ENCODE measurements at regions not wholly inside any gene's neighbourhood (a gene's known extent, or its start where the extent isn't known, plus 50 kb on each side); places are given as distances from the start of the nearest gene placed in this dataset.

- DNase-seq, result no peak
Measured at GRCh38 chr3:104992676-104993075, 374.0 kb upstream of the ALCAM start.

- DNase-seq, result no peak
Measured at GRCh38 chr3:105006164-105006563, 360.5 kb upstream of the ALCAM start.

GRCh38 chr3:105013657-105014056 is 353.1 kb upstream of the ALCAM start:
- no peak for DNase-seq

GRCh38 chr3:105014631-105015030 is 352.1 kb upstream of the ALCAM start:
- no peak for DNase-seq

GRCh38 chr3:105022813-105023212 is 343.9 kb upstream of the ALCAM start:
- no peak for DNase-seq

GRCh38 chr3:105030211-105030610 is 336.5 kb upstream of the ALCAM start:
- DNase-seq, result no peak

- DNase-seq, result no peak
Measured at GRCh38 chr3:105032541-105032940, 334.2 kb upstream of the ALCAM start.

GRCh38 chr3:105033081-105033480 is 333.6 kb upstream of the ALCAM start:
- no peak for DNase-seq

GRCh38 chr3:105039004-105039403 is 327.7 kb upstream of the ALCAM start:
- no peak for DNase-seq

- no peak for DNase-seq
Measured at GRCh38 chr3:105040026-105040622, 326.6 kb upstream of the ALCAM start.

- DNase-seq, result no peak
Measured at GRCh38 chr3:105042586-105042985, 324.1 kb upstream of the ALCAM start.

- DNase-seq, result no peak
Measured at GRCh38 chr3:105051111-105051510, 315.6 kb upstream of the ALCAM start.

GRCh38 chr3:105051972-105052371 is 314.7 kb upstream of the ALCAM start:
- DNase-seq, result no peak

GRCh38 chr3:105062853-105063252 is 303.9 kb upstream of the ALCAM start:
- DNase-seq, result no peak

GRCh38 chr3:105065895-105066839 is 300.5 kb upstream of the ALCAM start:
- DNase-seq, result no peak

- no peak for DNase-seq
Measured at GRCh38 chr3:105067361-105067760, 299.3 kb upstream of the ALCAM start.

GRCh38 chr3:105077060-105077822 is 289.5 kb upstream of the ALCAM start:
- no peak for DNase-seq

GRCh38 chr3:105083945-105084344 is 282.8 kb upstream of the ALCAM start:
- no peak for DNase-seq

- no peak for DNase-seq
Measured at GRCh38 chr3:105085506-105085905, 281.2 kb upstream of the ALCAM start.

GRCh38 chr3:105093371-105094252 is 273.1 kb upstream of the ALCAM start:
- DNase-seq, result no peak

- DNase-seq, result no peak
Measured at GRCh38 chr3:105094588-105094987, 272.1 kb upstream of the ALCAM start.

GRCh38 chr3:105096071-105096470 is 270.6 kb upstream of the ALCAM start:
- no peak for DNase-seq

GRCh38 chr3:105101603-105102002 is 265.1 kb upstream of the ALCAM start:
- DNase-seq, result no peak

Data from amniotic stem cell (primary cell).